Ishikawa (cell line): ENCODE measurements at regions not wholly inside any gene's neighbourhood (a gene's known extent, or its start where the extent isn't known, plus 50 kb on each side); places are given as distances from the start of the nearest gene placed in this dataset.

ENCODE experiments used
- CEBPB ChIP-seq: IDR thresholded peaks from 2 replicates; pipeline ENCODE4 v1.6.1; 2012
- CREB1 ChIP-seq: IDR thresholded peaks from 2 replicates; pipeline ENCODE4 v1.6.1; 2012; ENCODE audit warnings: low read depth
- EGR1 ChIP-seq: IDR thresholded peaks from 2 replicates; pipeline ENCODE4 v1.6.1; 2012
- EP300 ChIP-seq: IDR thresholded peaks from 2 replicates; pipeline ENCODE4 v1.6.1; 2012; ENCODE audit warnings: borderline replicate concordance
- FOXM1 ChIP-seq: IDR thresholded peaks from 2 replicates; pipeline ENCODE4 v1.6.1; 2012; ENCODE audit warnings: low read depth, borderline replicate concordance
- MAX ChIP-seq: IDR thresholded peaks from 2 replicates; pipeline ENCODE4 v1.6.1; 2012
- NFIC ChIP-seq: IDR thresholded peaks from 2 replicates; pipeline ENCODE4 v1.6.1; 2012
- RAD21 ChIP-seq: IDR thresholded peaks from 2 replicates; pipeline ENCODE4 v1.6.1; 2012; ENCODE audit warnings: low read depth
- REST ChIP-seq: IDR thresholded peaks from 2 replicates; pipeline ENCODE4 v1.6.1; 2012; ENCODE audit warnings: low read depth, mild to moderate bottlenecking
- TAF1 ChIP-seq: IDR thresholded peaks from 2 replicates; pipeline ENCODE4 v1.6.1; 2012; ENCODE audit warnings: low read depth, mild to moderate bottlenecking
- TCF12 ChIP-seq: IDR thresholded peaks from 2 replicates; pipeline ENCODE4 v1.6.1; 2012; ENCODE audit warnings: low read depth
- TEAD4 ChIP-seq: IDR thresholded peaks from 2 replicates; pipeline ENCODE4 v1.6.1; 2012
- USF1 ChIP-seq: IDR thresholded peaks from 2 replicates; pipeline ENCODE4 v1.6.1; 2012
- YY1 ChIP-seq: IDR thresholded peaks from 2 replicates; pipeline ENCODE4 v1.6.1; 2012; ENCODE audit warnings: low read depth
- ZBTB7A ChIP-seq: IDR thresholded peaks from 2 replicates; pipeline ENCODE4 v1.6.1; 2012; ENCODE audit warnings: low read depth

GRCh38 chr10:113454341-113455061 lies 98.4 kb upstream of the HABP2 start:
- peak; percentile 65 for TF ChIP-seq RAD21
- TF ChIP-seq EP300, result no peak
- TF ChIP-seq CREB1, result no peak
- no peak for TF ChIP-seq ZBTB7A

GRCh38 chr10:113455947-113456346 lies 96.9 kb upstream of the HABP2 start:
- no peak for TF ChIP-seq YY1
- no peak for TF ChIP-seq MAX

- no peak for TF ChIP-seq EP300
- no peak for TF ChIP-seq EGR1
- TF ChIP-seq NFIC, result no peak
- TF ChIP-seq FOXM1, result no peak
- no peak for TF ChIP-seq MAX
- no peak for TF ChIP-seq YY1
- no peak for TF ChIP-seq TCF12
- TF ChIP-seq RAD21, result no peak
- TF ChIP-seq REST, result no peak
- TF ChIP-seq CREB1, result no peak
- no peak for TF ChIP-seq CEBPB
- TF ChIP-seq USF1, result no peak
- TF ChIP-seq TEAD4, result no peak
- TF ChIP-seq TAF1, result no peak
- no peak for TF ChIP-seq ZBTB7A
Measured at GRCh38 chr10:113456741-113457140, 96.1 kb upstream of the HABP2 start.

- TF ChIP-seq YY1, result no peak
- TF ChIP-seq CREB1, result no peak
- TF ChIP-seq USF1, result no peak
- no peak for TF ChIP-seq FOXM1
- no peak for TF ChIP-seq REST
- TF ChIP-seq MAX, result no peak
- no peak for TF ChIP-seq TEAD4
- TF ChIP-seq ZBTB7A, result no peak
Measured at GRCh38 chr10:113457408-113457807, 95.4 kb upstream of the HABP2 start.

GRCh38 chr10:113458451-113458850 lies 94.4 kb upstream of the HABP2 start:
- no peak for TF ChIP-seq EGR1
- no peak for TF ChIP-seq TEAD4
- no peak for TF ChIP-seq ZBTB7A

GRCh38 chr10:113458944-113459343 lies 93.9 kb upstream of the HABP2 start:
- no peak for TF ChIP-seq CEBPB
- no peak for TF ChIP-seq MAX
- TF ChIP-seq FOXM1, result no peak
- no peak for TF ChIP-seq NFIC
- no peak for TF ChIP-seq CREB1
- no peak for TF ChIP-seq TCF12
- no peak for TF ChIP-seq ZBTB7A
- no peak for TF ChIP-seq RAD21
- TF ChIP-seq YY1, result no peak
- TF ChIP-seq EGR1, result no peak
- TF ChIP-seq REST, result no peak
- TF ChIP-seq EP300, result no peak
- no peak for TF ChIP-seq USF1
- no peak for TF ChIP-seq TEAD4
- no peak for TF ChIP-seq TAF1
